ENCODE measurements at regions not wholly inside any gene's neighbourhood (a gene's known extent, or its start where the extent isn't known, plus 50 kb on each side); places are given as distances from the start of the nearest gene placed in this dataset.
"Not testable (repeated sequence)": the region's sequence is repeated elsewhere in the genome, so short reads cannot be mapped to it uniquely, and the experiment has no call there.

DNA sequence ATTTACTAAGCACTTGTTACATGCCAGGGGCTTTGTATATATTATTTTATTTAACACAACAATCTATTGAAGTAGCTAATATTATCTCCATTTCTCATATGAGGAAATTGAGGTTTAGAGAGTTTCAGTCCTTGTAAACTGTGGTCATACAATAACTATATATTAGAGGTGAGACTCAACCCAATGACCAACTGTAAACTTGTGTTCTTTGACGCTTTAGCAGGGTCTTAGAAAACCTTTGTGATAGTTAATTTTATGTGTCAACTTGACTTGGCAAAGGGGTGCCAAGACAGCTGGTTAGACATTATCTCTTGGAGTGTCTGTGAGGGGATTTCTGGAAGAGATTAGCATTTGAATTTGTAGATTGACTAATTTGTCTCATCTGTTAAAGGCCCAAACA is 252.4 kb upstream of the B3GALT2 start:
- peak overlapping the region in 7 of 8 donors; percentile 28 to 86 (median 77) for H3K27ac Mint-ChIP-seq
- no peak for DNase-seq
- Histone ChIP-seq H3K9me3 (ENCODE audit: low read length) (no peaks in the 10 kb centered on the region), H3K27me3 (ENCODE audit: insufficient read depth, low read length, poor library complexity, severe bottlenecking) (no peaks in the 10 kb centered on the region), H3K4me1 (ENCODE audit: insufficient read depth, low read length) (peaks cover 7% of the 10 kb centered on the region), H3K4me3 (ENCODE audit: low read length) (no peak overlapping the region), H3K36me3 (ENCODE audit: insufficient read depth, low read length) (no peaks in the 10 kb centered on the region), H3K27ac (ENCODE audit: low read depth, low read length) (no peak overlapping the region)
- peaks cover 30 to 47% (median 35%) of the 10 kb centered on the region in 3 donors for H3K4me1 Mint-ChIP-seq
- H3K27me3 Mint-ChIP-seq = peaks cover 0 to 2% of the 10 kb centered on the region in 2 donors
- H3K9me3 Mint-ChIP-seq = peaks cover 16 to 44% (median 25%) of the 10 kb centered on the region in 5 donors
- ChIA-PET CTCF (no interaction called here), POLR2A (interaction anchor here (0.6 kb wide), 1 partner anchor 243 kb away, joined by 4 read pairs; no protein-coding TSS in a partner anchor)
- peak overlapping the region in 4 of 7 donors; percentile 3 to 54 (median 8) for H3K4me3 Mint-ChIP-seq
- H3K36me3 Mint-ChIP-seq = peaks cover 6 to 76% (median 12%) of the 10 kb centered on the region in 3 donors

DNA sequence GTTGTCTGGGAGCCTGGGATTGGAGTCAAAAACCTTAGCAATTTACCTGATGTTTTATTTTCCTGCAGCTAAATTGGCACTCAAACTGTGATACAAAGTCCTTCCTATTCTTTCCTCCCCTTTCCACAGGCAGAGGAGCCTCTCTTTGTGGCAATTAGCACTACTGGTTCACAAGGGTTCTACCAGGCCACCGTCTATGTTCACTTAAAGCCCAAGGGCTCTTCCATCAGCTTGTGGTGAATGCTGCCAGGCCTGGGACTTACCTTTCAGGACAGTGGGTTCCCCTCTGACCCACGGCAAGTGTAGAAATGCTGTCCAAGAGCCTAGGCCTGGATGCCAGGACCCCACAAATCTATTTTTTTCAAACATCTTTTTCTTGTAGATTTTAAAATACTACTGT is 251.9 kb upstream of the B3GALT2 start:
- H3K4me3 ChIP-seq (ENCODE audit: low read length) = no peak overlapping the region
- peak overlapping the region in 3 of 7 donors; percentile 54 to 82 (median 56) for H3K4me3 Mint-ChIP-seq
- no peaks in the 10 kb centered on the region for H3K27me3 ChIP-seq (ENCODE audit: insufficient read depth, low read length, poor library complexity, severe bottlenecking)
- peaks cover 7% of the 10 kb centered on the region for H3K4me1 ChIP-seq (ENCODE audit: insufficient read depth, low read length)
- peaks cover 0 to 5% of the 10 kb centered on the region in 2 donors for H3K27me3 Mint-ChIP-seq
- H3K9me3 Mint-ChIP-seq = peaks cover 21 to 48% (median 30%) of the 10 kb centered on the region in 5 donors
- DNase-seq = no peak
- H3K9me3 ChIP-seq (ENCODE audit: low read length) = peaks cover 3% of the 10 kb centered on the region
- ChIA-PET POLR2A (interaction anchor here (0.6 kb wide), 1 partner anchor 243 kb away, joined by 4 read pairs; no protein-coding TSS in a partner anchor), CTCF (no interaction called here)
- H3K36me3 Mint-ChIP-seq = peaks cover 6 to 81% (median 17%) of the 10 kb centered on the region in 3 donors
- peak overlapping the region; percentile 32 to 91 (median 85) for H3K27ac Mint-ChIP-seq
- H3K4me1 Mint-ChIP-seq = peaks cover 30 to 47% (median 35%) of the 10 kb centered on the region in 3 donors
- no peak overlapping the region for H3K27ac ChIP-seq (ENCODE audit: low read depth, low read length)
- no peaks in the 10 kb centered on the region for H3K36me3 ChIP-seq (ENCODE audit: insufficient read depth, low read length)

DNA sequence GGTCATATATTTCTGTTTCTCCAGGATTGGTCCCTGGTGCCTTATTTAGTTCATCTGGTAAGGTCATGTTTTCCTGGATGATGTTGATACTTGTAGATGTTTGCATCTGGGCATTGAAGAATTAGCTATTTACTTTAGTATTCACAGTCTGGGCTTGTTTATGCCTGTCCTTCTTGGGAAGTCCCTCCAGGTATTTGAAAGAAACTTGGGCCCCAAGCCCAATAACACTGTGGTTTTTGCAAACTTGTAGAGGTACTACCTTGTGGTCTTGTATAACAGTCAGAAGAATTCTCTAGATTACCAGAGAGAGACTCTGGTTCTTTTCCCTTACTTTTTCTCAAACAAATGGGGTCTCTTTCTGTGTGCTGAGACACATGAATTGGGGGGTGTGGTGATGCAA is 251.4 kb upstream of the B3GALT2 start:
- POLR2A ChIA-PET = no interaction called here
- Histone ChIP-seq H3K4me3 (ENCODE audit: low read length) (no peak overlapping the region), H3K36me3 (ENCODE audit: insufficient read depth, low read length) (no peaks in the 10 kb centered on the region), H3K27ac (ENCODE audit: low read depth, low read length) (no peak overlapping the region), H3K27me3 (ENCODE audit: insufficient read depth, low read length, poor library complexity, severe bottlenecking) (no peaks in the 10 kb centered on the region), H3K4me1 (ENCODE audit: insufficient read depth, low read length) (peaks cover 7% of the 10 kb centered on the region), H3K9me3 (ENCODE audit: low read length) (peaks cover 8% of the 10 kb centered on the region)
- H3K27me3 Mint-ChIP-seq = peaks cover 0 to 5% of the 10 kb centered on the region in 2 donors
- H3K4me1 Mint-ChIP-seq = peaks cover 30 to 47% (median 35%) of the 10 kb centered on the region in 3 donors
- H3K4me3 Mint-ChIP-seq = peak overlapping the region in 5 of 7 donors; percentile 34 to 82 (median 55)
- DNase-seq = peak in 1 of 5 donors; percentile 54
- H3K9me3 Mint-ChIP-seq = peaks cover 23 to 52% (median 34%) of the 10 kb centered on the region in 5 donors
- peaks cover 6 to 81% (median 19%) of the 10 kb centered on the region in 3 donors for H3K36me3 Mint-ChIP-seq
- CTCF ChIA-PET = no interaction called here
- peak overlapping the region in 7 of 8 donors; percentile 32 to 91 (median 84) for H3K27ac Mint-ChIP-seq

DNA sequence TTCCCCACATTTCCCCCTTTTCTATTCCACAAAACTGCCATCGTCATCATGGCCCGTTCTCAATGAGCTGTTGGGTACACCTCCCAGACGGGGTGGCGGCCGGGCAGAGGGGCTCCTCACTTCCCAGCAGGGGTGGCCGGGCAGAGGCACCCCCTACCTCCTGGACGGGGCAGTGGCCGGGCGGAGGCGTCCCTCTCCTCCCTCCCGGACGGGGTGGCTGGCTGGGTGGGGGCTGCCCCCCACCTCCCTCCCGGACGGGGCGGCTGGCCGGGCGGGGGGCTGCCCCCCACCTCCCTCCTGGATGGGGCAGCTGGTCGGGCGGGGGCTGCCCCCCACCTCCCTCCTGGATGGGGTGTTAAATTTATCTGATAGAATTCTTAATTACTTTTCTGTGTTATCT is 250.9 kb upstream of the B3GALT2 start:
- H3K27me3 ChIP-seq (ENCODE audit: insufficient read depth, low read length, poor library complexity, severe bottlenecking); H3K27me3 Mint-ChIP-seq; CTCF ChIA-PET; H3K4me1 ChIP-seq (ENCODE audit: insufficient read depth, low read length); DNase-seq; H3K27ac ChIP-seq (ENCODE audit: low read depth, low read length); H3K36me3 ChIP-seq (ENCODE audit: insufficient read depth, low read length); H3K4me3 ChIP-seq (ENCODE audit: low read length); H3K4me3 Mint-ChIP-seq: not testable (repeated sequence)
- Mint-ChIP-seq H3K9me3 (peaks cover 23 to 53% (median 37%) of the 10 kb centered on the region in 5 donors), H3K27ac (peak overlapping the region in 7 of 8 donors; percentile 59 to 91 (median 84)), H3K4me1 (peaks cover 30 to 47% (median 35%) of the 10 kb centered on the region in 3 donors), H3K36me3 (peaks cover 6 to 81% (median 19%) of the 10 kb centered on the region in 3 donors)
- POLR2A ChIA-PET = interaction anchor here (0.6 kb wide), 1 partner anchor 11 kb away, joined by 4 read pairs; no protein-coding TSS in a partner anchor
- peaks cover 10% of the 10 kb centered on the region for H3K9me3 ChIP-seq (ENCODE audit: low read length)

DNA sequence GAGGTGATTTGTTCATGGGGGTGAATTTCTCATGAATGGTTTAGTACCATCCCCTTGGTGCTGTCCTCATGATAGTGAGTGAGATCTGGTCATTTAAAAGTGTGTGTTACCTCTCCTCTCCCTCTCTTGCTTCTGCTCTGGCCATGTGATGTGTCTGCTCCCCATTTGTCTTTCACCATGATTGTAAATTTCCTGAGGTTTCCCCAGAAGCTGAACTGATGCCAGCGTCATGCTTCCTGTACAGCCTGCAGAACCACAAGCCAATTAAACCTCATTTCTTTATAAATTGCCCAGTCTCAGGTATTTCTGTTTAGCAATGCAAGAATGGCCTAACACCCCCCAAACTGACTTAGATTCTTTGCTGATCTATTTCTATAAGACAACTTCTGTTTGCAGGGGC is 249.4 kb upstream of the B3GALT2 start:
- Histone ChIP-seq H3K36me3 (ENCODE audit: insufficient read depth, low read length) (no peaks in the 10 kb centered on the region), H3K4me1 (ENCODE audit: insufficient read depth, low read length) (peaks cover 7% of the 10 kb centered on the region), H3K9me3 (ENCODE audit: low read length) (peaks cover 10% of the 10 kb centered on the region), H3K27me3 (ENCODE audit: insufficient read depth, low read length, poor library complexity, severe bottlenecking) (no peaks in the 10 kb centered on the region), H3K4me3 (ENCODE audit: low read length) (no peak overlapping the region), H3K27ac (ENCODE audit: low read depth, low read length) (no peak overlapping the region)
- H3K27me3 Mint-ChIP-seq = peaks cover 0 to 3% of the 10 kb centered on the region in 2 donors
- H3K4me1 Mint-ChIP-seq = peaks cover 30 to 51% (median 35%) of the 10 kb centered on the region in 3 donors
- ChIA-PET POLR2A (no interaction called here), CTCF (no interaction called here)
- H3K9me3 Mint-ChIP-seq = peaks cover 26 to 51% (median 30%) of the 10 kb centered on the region in 5 donors
- peak overlapping the region in 4 of 8 donors; percentile 7 to 39 (median 20) for H3K27ac Mint-ChIP-seq
- no peak overlapping the region for H3K4me3 Mint-ChIP-seq
- no peak for DNase-seq
- H3K36me3 Mint-ChIP-seq = peaks cover 6 to 69% (median 18%) of the 10 kb centered on the region in 3 donors

DNA sequence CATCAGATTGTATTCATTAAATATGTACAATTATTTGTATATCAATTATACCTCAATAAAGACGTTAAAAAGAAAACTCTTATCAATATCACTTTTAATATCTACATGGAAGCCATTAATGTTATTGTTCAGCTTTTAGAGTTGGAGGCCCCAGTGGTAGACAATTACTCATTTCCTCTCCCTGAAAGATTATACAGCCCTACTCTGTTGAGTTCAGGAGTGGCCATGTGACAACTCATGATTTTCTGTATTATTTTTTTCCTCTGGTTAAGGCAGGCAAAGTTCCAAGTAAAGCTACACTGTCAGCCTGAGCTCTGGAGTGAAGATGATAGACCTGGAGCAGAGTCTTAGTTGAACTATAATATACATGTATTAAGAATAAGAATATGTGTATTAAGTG is 247.9 kb upstream of the B3GALT2 start:
- no peak for DNase-seq
- Mint-ChIP-seq H3K4me3 (no peak overlapping the region), H3K36me3 (peaks cover 6 to 54% (median 16%) of the 10 kb centered on the region in 3 donors), H3K27me3 (peaks cover 0 to 3% of the 10 kb centered on the region in 2 donors), H3K27ac (no peak overlapping the region), H3K4me1 (peaks cover 26 to 41% (median 32%) of the 10 kb centered on the region in 3 donors), H3K9me3 (peaks cover 26 to 41% (median 30%) of the 10 kb centered on the region in 5 donors)
- no peaks in the 10 kb centered on the region for H3K27me3 ChIP-seq (ENCODE audit: insufficient read depth, low read length, poor library complexity, severe bottlenecking)
- H3K9me3 ChIP-seq (ENCODE audit: low read length) = peaks cover 10% of the 10 kb centered on the region
- CTCF ChIA-PET = no interaction called here
- POLR2A ChIA-PET = no interaction called here
- H3K4me1 ChIP-seq (ENCODE audit: insufficient read depth, low read length) = peaks cover 7% of the 10 kb centered on the region
- H3K4me3 ChIP-seq (ENCODE audit: low read length) = no peak overlapping the region
- H3K36me3 ChIP-seq (ENCODE audit: insufficient read depth, low read length) = no peaks in the 10 kb centered on the region
- no peak overlapping the region for H3K27ac ChIP-seq (ENCODE audit: low read depth, low read length)

DNA sequence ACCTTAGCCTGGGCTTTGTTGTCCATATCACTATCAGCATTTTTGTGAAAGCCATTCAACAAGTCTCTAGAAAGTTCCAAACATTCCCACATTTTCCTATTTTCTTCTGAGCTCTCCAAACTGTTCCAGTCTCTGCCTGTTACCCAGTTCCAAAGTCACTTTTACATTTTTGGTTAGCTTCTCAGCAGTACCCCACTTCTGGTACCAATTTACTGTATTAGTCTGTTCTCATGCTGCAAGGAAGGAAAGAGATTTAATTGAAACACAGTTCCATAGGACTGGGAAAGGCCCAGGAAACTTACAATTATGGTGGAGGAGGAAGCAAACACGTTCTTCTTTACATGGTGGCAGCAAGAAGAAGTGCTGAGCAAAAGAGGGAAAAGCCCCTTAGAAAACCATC is 247.2 kb upstream of the B3GALT2 start:
- ChIA-PET POLR2A (no interaction called here), CTCF (no interaction called here)
- peaks cover 19 to 34% (median 24%) of the 10 kb centered on the region in 3 donors for H3K4me1 Mint-ChIP-seq
- Histone ChIP-seq H3K9me3 (ENCODE audit: low read length) (peaks cover 10% of the 10 kb centered on the region), H3K36me3 (ENCODE audit: insufficient read depth, low read length) (no peaks in the 10 kb centered on the region), H3K27me3 (ENCODE audit: insufficient read depth, low read length, poor library complexity, severe bottlenecking) (no peaks in the 10 kb centered on the region), H3K4me3 (ENCODE audit: low read length) (no peak overlapping the region), H3K27ac (ENCODE audit: low read depth, low read length) (no peak overlapping the region), H3K4me1 (ENCODE audit: insufficient read depth, low read length) (peaks cover 7% of the 10 kb centered on the region)
- no peak overlapping the region for H3K4me3 Mint-ChIP-seq
- H3K9me3 Mint-ChIP-seq = peaks cover 26 to 41% (median 30%) of the 10 kb centered on the region in 5 donors
- H3K27me3 Mint-ChIP-seq = peaks cover 0 to 3% of the 10 kb centered on the region in 2 donors
- DNase-seq = no peak
- peaks cover 6 to 48% (median 16%) of the 10 kb centered on the region in 3 donors for H3K36me3 Mint-ChIP-seq
- H3K27ac Mint-ChIP-seq = no peak overlapping the region

DNA sequence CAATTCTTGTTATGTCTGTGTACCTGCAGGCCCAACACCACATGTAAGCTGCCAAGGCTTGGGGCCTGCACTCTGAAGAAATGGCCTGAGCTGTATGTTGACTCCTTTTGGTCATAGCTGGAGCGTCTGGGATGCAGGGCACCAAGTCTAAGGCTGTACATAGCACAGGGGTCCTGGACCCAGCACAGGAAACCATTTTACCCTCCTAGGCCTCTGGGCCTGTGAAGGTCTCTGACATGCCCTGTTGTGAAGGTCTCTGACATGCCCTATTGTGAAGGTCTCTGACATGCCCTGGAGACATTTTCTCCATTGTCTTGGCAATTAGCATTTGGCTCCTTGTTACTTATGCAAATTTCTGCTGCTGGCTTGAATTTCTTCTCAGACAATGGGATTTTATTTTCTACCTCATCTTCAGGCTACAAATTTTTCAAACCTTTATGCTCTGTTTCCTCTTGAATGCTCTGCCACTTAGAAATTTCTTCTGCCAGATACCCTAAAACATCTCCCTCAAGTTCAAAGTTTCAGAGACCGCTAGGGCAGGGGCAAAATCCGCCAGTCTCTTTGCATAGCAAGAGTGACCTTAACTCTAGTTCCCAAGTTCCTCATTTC is 246.7 kb upstream of the B3GALT2 start:
- Mint-ChIP-seq H3K4me1 (peaks cover 14 to 29% (median 20%) of the 10 kb centered on the region in 3 donors), H3K4me3 (no peak overlapping the region), H3K36me3 (peaks cover 6 to 45% (median 16%) of the 10 kb centered on the region in 3 donors), H3K27ac (peak overlapping the region in 1 of 8 donors; percentile 15), H3K27me3 (peaks cover 0 to 3% of the 10 kb centered on the region in 2 donors), H3K9me3 (peaks cover 26 to 40% (median 30%) of the 10 kb centered on the region in 5 donors)
- H3K27me3 ChIP-seq (ENCODE audit: insufficient read depth, low read length, poor library complexity, severe bottlenecking) = no peaks in the 10 kb centered on the region
- DNase-seq = no peak
- CTCF ChIA-PET = no interaction called here
- peaks cover 10% of the 10 kb centered on the region for H3K9me3 ChIP-seq (ENCODE audit: low read length)
- peaks cover 4% of the 10 kb centered on the region for H3K4me1 ChIP-seq (ENCODE audit: insufficient read depth, low read length)
- no peak overlapping the region for H3K4me3 ChIP-seq (ENCODE audit: low read length)
- H3K27ac ChIP-seq (ENCODE audit: low read depth, low read length) = no peak overlapping the region
- POLR2A ChIA-PET = no interaction called here
- no peaks in the 10 kb centered on the region for H3K36me3 ChIP-seq (ENCODE audit: insufficient read depth, low read length)
